ENCODE measurements at regions not wholly inside any gene's neighbourhood (a gene's known extent, or its start where the extent isn't known, plus 50 kb on each side); places are given as distances from the start of the nearest gene placed in this dataset.

DNA sequence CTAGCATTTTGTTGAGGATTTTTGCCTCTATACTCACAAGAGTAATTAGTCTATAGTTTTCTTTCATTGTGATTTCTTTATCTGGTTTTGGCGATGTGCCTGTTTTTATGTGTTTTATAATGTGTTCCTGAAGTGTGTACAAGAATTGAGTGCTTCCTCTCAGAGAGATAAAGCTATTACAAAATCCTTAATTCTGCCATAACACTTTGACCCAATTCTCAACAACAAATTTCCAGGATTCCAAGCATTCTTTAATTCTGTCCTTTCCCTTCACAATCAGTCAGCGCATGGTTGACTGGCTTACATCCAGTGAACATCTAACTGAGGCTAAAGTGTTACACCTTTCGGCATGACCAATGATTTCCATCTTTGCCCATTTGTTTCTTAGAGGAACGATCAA lies 282.9 kb upstream of the MVB12B start:
- TF ChIP-seq CTCF (IDR thresholded peaks at IDR 0.05), result no peak
- no peak for TF ChIP-seq POLR2A (IDR thresholded peaks at IDR 0.05)
